Right lobe of liver (tissue), 6 donors: ENCODE measurements at regions not wholly inside any gene's neighbourhood (a gene's known extent, or its start where the extent isn't known, plus 50 kb on each side); places are given as distances from the start of the nearest gene placed in this dataset.

Experiments
- ATAC-seq, 4 donors: fragments of 200-7000 bp; cut with Tn5 transposase; one replicate each; pipeline ENCODE4 v1.9.1; 2020; ENCODE audit warnings: mild to moderate bottlenecking in 4 of 4, moderate library complexity in 4 of 4
- DNase-seq, 3 donors: peaks; one replicate each; pipeline ENCODE4 v3.0.0-alpha.2; 2020
- H3K27ac ChIP-seq, 3 donors: fragments of 200-600 bp; one replicate each; pipeline ENCODE4 v1.8.0; 2022
- H3K27me3 ChIP-seq, 2 donors: fragments of 200-600 bp; one replicate each; pipeline ENCODE4 v1.8.0; 2022
- H3K36me3 ChIP-seq, 4 donors: fragments of 200-600 bp; sonication (generic) in 1 of 4; one replicate each; pipeline versions ENCODE4 v1.5.1 to v1.8.0; 2017 to 2022; ENCODE audit warnings: control low read depth in 1 of 4
- H3K4me1 ChIP-seq, 4 donors: fragments of 200-600 bp; sonication (generic) in 1 of 4; one replicate each; pipeline versions ENCODE4 v1.5.1 to v1.8.0; 2017 to 2022; ENCODE audit warnings: control low read depth in 1 of 4
- H3K4me3 ChIP-seq, 3 donors: fragments of 200-600 bp; one replicate each; pipeline ENCODE4 v1.8.0; 2022
- H3K9me3 ChIP-seq, 4 donors: fragments of 200-600 bp; sonication (generic) in 1 of 4; one replicate each; pipeline versions ENCODE4 v1.5.1 to v1.8.0; 2017 to 2022; ENCODE audit warnings: control low read depth in 1 of 4
- POLR2A ChIP-seq: fragments of 450-650 bp; IDR thresholded peaks from one replicate; pipeline ENCODE4 v1.6.1; 2017; ENCODE audit warnings: antibody characterized with exemption, mild to moderate bottlenecking
- WGBS: methylation state at CpG from one replicate; pipeline ENCODE4 v1.1.6; 2018; ENCODE audit warnings: low coverage, low lambda C conversion rate; ENCODE audit not compliant: insufficient coverage; ENCODE audit errors: missing lambda C conversion rate; 5-methylcytosine and 5-hydroxymethylcytosine counted together
- intact Hi-C, 2 donors: fragments of 100-400 bp; cut with DNase I; formaldehyde crosslinking; loops; one replicate each; pipeline versions ENCODE4 v1.11.2 to v1.14.1; 2022
- TF ChIP-seq, protein P1 (sequence below), 4 donors: fragments of 200-600 bp in 3 of 4; fragments of 450-650 bp in 1 of 4; IDR thresholded peaks; one replicate each; pipeline versions ENCODE4 v1.5.1 to v1.8.0; 2016 to 2022; ENCODE audit warnings: antibody characterized with exemption in 4 of 4, mild to moderate bottlenecking in 2 of 4
- donor health status: DM: no; HTN: yes; CAD: no.
- donor health status: DM: no; HTN: no; CAD: no.
- donor health status: DM: no; HTN: no; CAD: no.
- donor health status: DM: no; HTN: yes; CAD: no.
- donor health status: DM: no; HTN: yes; CAD: no.

- WGBS, result 67% methylated on average over 1 of the region's 1 CpG
- ATAC-seq (no peak), DNase-seq (no peak)
- intact Hi-C loops, result no loop called here
- TF ChIP-seq, protein P1, sequence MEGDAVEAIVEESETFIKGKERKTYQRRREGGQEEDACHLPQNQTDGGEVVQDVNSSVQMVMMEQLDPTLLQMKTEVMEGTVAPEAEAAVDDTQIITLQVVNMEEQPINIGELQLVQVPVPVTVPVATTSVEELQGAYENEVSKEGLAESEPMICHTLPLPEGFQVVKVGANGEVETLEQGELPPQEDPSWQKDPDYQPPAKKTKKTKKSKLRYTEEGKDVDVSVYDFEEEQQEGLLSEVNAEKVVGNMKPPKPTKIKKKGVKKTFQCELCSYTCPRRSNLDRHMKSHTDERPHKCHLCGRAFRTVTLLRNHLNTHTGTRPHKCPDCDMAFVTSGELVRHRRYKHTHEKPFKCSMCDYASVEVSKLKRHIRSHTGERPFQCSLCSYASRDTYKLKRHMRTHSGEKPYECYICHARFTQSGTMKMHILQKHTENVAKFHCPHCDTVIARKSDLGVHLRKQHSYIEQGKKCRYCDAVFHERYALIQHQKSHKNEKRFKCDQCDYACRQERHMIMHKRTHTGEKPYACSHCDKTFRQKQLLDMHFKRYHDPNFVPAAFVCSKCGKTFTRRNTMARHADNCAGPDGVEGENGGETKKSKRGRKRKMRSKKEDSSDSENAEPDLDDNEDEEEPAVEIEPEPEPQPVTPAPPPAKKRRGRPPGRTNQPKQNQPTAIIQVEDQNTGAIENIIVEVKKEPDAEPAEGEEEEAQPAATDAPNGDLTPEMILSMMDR (IDR thresholded peaks at IDR 0.05), result no peak
- no peak for TF ChIP-seq POLR2A
- Histone ChIP-seq H3K36me3 (no peaks in the 10 kb centered on the region), H3K27me3 (no peaks in the 10 kb centered on the region), H3K4me1 (no peaks in the 10 kb centered on the region), H3K9me3 (no peaks in the 10 kb centered on the region), H3K27ac (no peak overlapping the region), H3K4me3 (no peak overlapping the region)
Measured at GRCh38 chr14:98752660-98753059, 519.3 kb downstream of the BCL11B start.

DNA sequence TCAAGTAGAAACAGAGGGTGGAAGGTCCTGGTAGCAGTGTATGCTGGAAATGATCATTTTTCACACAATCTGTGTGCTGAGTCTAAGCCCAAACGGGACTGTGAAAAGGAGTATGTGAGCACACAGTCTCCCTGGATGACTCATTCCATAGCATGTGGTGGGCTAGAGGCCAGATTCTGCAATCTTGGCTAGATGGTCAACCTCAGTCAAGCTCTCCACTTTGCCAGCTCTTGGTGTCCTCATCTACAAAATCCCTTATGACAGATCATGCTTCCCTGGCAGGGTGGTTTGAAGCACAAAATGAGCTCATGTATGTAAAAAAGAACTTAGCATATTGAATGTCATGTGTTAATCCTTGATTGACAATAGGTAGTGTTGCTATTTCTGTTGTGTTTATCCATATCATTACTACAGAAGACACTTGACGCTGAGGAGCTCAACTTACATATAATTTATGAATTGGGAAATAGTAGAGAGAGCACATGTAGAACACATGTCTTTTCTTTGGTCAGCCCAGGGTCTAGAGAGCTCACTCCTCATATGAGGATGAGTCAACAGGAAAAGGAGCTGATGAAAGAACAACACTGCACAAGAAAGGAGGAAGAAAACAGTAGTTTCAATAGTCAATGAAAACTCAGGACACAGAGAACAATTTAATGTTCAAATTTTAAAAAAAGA lies 517.5 kb downstream of the BCL11B start:
- ATAC-seq (no peak), DNase-seq (no peak)
- Histone ChIP-seq H3K27ac (no peak overlapping the region), H3K4me3 (no peak overlapping the region), H3K27me3 (no peaks in the 10 kb centered on the region), H3K36me3 (no peaks in the 10 kb centered on the region), H3K9me3 (no peaks in the 10 kb centered on the region), H3K4me1 (no peaks in the 10 kb centered on the region)
- intact Hi-C loops, result no loop called here
- no peak for TF ChIP-seq POLR2A
- TF ChIP-seq, protein P1 (IDR thresholded peaks at IDR 0.05), result no peak
- WGBS, result 26% methylated on average over 2 of the region's 2 CpGs

GRCh38 chr14:98756749-98757148 lies 515.2 kb downstream of the BCL11B start:
- Histone ChIP-seq H3K4me3 (no peak overlapping the region), H3K36me3 (no peaks in the 10 kb centered on the region), H3K9me3 (no peaks in the 10 kb centered on the region), H3K4me1 (no peaks in the 10 kb centered on the region), H3K27me3 (no peaks in the 10 kb centered on the region), H3K27ac (no peak overlapping the region)
- no peak for TF ChIP-seq POLR2A
- TF ChIP-seq, protein P1 (IDR thresholded peaks at IDR 0.05), result no peak
- intact Hi-C loops, result no loop called here
- DNase-seq (no peak), ATAC-seq (no peak)
- WGBS, result 61% methylated on average over 6 of the region's 6 CpGs

DNA sequence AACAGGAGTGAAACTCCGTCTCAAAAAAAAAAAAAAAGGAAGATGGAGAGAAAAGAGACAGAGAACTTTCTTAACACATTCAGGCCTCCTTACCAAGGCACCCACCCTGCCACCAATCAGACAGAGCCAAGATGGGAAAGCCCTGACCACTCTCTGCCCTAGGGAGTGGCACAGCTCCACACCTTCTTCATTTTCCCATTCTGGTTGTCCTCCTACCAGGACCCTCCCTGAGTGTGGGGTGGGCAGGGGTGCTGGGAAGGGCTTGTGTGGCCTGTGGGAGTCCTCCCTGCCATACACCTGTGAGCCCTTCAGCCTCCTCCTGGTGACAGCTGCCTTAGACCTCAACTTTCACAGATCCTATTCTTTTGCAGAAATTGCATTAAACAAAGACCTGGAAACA lies 513.6 kb downstream of the BCL11B start:
- no CpG with 5 or more reads among the region's 1 CpG for WGBS
- intact Hi-C loops, result no loop called here
- H3K36me3 ChIP-seq, result no peaks in the 10 kb centered on the region
- DNase-seq (no peak), ATAC-seq (no peak)
- TF ChIP-seq, protein P1 (IDR thresholded peaks at IDR 0.05), result no peak
- TF ChIP-seq POLR2A, result no peak
- no peaks in the 10 kb centered on the region for H3K4me1 ChIP-seq
- H3K27me3 ChIP-seq, result no peaks in the 10 kb centered on the region
- no peak overlapping the region for H3K4me3 ChIP-seq
- H3K27ac ChIP-seq, result no peak overlapping the region
- H3K9me3 ChIP-seq, result no peaks in the 10 kb centered on the region

DNA sequence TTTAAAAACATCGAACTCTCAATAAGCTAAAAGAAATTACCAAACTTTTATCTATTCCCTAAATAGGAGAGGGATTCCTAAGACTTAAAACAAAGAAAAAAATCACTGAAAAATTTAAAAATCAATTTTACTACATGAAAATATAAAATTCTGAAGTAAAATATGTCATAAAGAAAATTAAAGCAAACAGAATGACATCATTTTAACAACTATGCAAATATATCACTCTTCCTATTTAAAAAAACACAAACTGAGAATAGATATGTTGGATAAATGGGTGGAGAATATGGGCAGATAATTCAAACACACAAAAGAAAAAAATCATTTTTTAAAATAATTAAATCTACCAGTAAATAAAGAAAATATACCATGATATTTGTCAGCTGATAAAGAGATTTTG lies 510.0 kb downstream of the BCL11B start:
- intact Hi-C loops, result no loop called here
- no peaks in the 10 kb centered on the region for H3K4me1 ChIP-seq
- H3K36me3 ChIP-seq, result no peaks in the 10 kb centered on the region
- no peaks in the 10 kb centered on the region for H3K9me3 ChIP-seq
- WGBS, result 55% methylated on average over 1 of the region's 1 CpG
- no peak overlapping the region for H3K27ac ChIP-seq
- no peaks in the 10 kb centered on the region for H3K27me3 ChIP-seq
- no peak for TF ChIP-seq POLR2A
- TF ChIP-seq, protein P1 (IDR thresholded peaks at IDR 0.05), result no peak
- no peak overlapping the region for H3K4me3 ChIP-seq
- DNase-seq, result no peak
- ATAC-seq, result no peak
